Muscle layer of colon (tissue), 2 donors: ENCODE measurements at regions not wholly inside any gene's neighbourhood (a gene's known extent, or its start where the extent isn't known, plus 50 kb on each side); places are given as distances from the start of the nearest gene placed in this dataset.

Experiments
- H3K27ac ChIP-seq: one replicate; pipeline ENCODE4 v1.7.0; 2013; ENCODE audit warnings: low read depth, mild to moderate bottlenecking, low read length, moderate library complexity
- H3K27me3 ChIP-seq, 2 donors: one replicate each; pipeline ENCODE4 v1.7.0; 2013; ENCODE audit warnings: low read length in 2 of 2, mild to moderate bottlenecking in 2 of 2; ENCODE audit not compliant: insufficient read depth in 2 of 2, control insufficient read depth in 1 of 2
- H3K36me3 ChIP-seq: one replicate; pipeline ENCODE4 v1.7.0; 2013; ENCODE audit warnings: mild to moderate bottlenecking, low read length; ENCODE audit not compliant: insufficient read depth
- H3K4me1 ChIP-seq: one replicate; pipeline ENCODE4 v1.7.0; 2013; ENCODE audit warnings: mild to moderate bottlenecking, low read length; ENCODE audit not compliant: insufficient read depth
- H3K4me3 ChIP-seq, 2 donors: one replicate each; pipeline ENCODE4 v1.7.0; 2013; ENCODE audit warnings: low read length in 2 of 2, low read depth in 1 of 2, mild to moderate bottlenecking in 1 of 2, moderate library complexity in 1 of 2
- H3K9ac ChIP-seq: one replicate; pipeline ENCODE4 v1.7.0; 2013; ENCODE audit warnings: low read length
- H3K9me3 ChIP-seq: one replicate; pipeline ENCODE4 v1.7.0; 2013; ENCODE audit warnings: mild to moderate bottlenecking, low read length
- donor health status: abdominal sarcoma.
- donor health status: Adenocarcinoma of cecum.

- Histone ChIP-seq H3K9ac (no peak overlapping the region), H3K36me3 (no peaks in the 10 kb centered on the region), H3K27ac (no peak overlapping the region), H3K4me1 (no peaks in the 10 kb centered on the region), H3K9me3 (no peaks in the 10 kb centered on the region), H3K4me3 (no peak overlapping the region), H3K27me3 (no peaks in the 10 kb centered on the region)
These were observed 955.6 kb downstream of the GATA3 start for GRCh38 chr10:9010093-9010492.

GRCh38 chr10:9010931-9011670 is 956.6 kb downstream of the GATA3 start:
- Histone ChIP-seq H3K9ac (no peak overlapping the region), H3K4me3 (no peak overlapping the region), H3K4me1 (no peaks in the 10 kb centered on the region), H3K9me3 (no peaks in the 10 kb centered on the region), H3K27ac (no peak overlapping the region), H3K36me3 (no peaks in the 10 kb centered on the region), H3K27me3 (no peaks in the 10 kb centered on the region)

- Histone ChIP-seq H3K27me3 (no peaks in the 10 kb centered on the region), H3K27ac (no peak overlapping the region), H3K36me3 (no peaks in the 10 kb centered on the region)
These were observed 957.8 kb downstream of the GATA3 start for GRCh38 chr10:9012312-9012711.

GRCh38 chr10:9015005-9015404 is 960.5 kb downstream of the GATA3 start:
- Histone ChIP-seq H3K4me1 (no peaks in the 10 kb centered on the region), H3K4me3 (no peak overlapping the region), H3K9ac (no peak overlapping the region), H3K9me3 (no peaks in the 10 kb centered on the region), H3K27ac (no peak overlapping the region), H3K27me3 (no peaks in the 10 kb centered on the region), H3K36me3 (no peaks in the 10 kb centered on the region)

More at GRCh38 chr10:9012312-9012711, 957.8 kb downstream of the GATA3 start:
- Histone ChIP-seq H3K4me3 (no peak overlapping the region), H3K9me3 (no peaks in the 10 kb centered on the region), H3K9ac (no peak overlapping the region), H3K4me1 (no peaks in the 10 kb centered on the region)

GRCh38 chr10:9015447-9015846 is 961.0 kb downstream of the GATA3 start:
- no peaks in the 10 kb centered on the region for H3K27me3 ChIP-seq
- H3K9ac ChIP-seq = no peak overlapping the region
- H3K36me3 ChIP-seq = no peaks in the 10 kb centered on the region
- no peaks in the 10 kb centered on the region for H3K9me3 ChIP-seq
- no peak overlapping the region for H3K27ac ChIP-seq
- no peaks in the 10 kb centered on the region for H3K4me1 ChIP-seq
- no peak overlapping the region for H3K4me3 ChIP-seq

GRCh38 chr10:9016930-9017329 is 962.4 kb downstream of the GATA3 start:
- Histone ChIP-seq H3K4me3 (no peak overlapping the region), H3K36me3 (no peaks in the 10 kb centered on the region), H3K27me3 (no peaks in the 10 kb centered on the region), H3K9ac (no peak overlapping the region), H3K4me1 (no peaks in the 10 kb centered on the region), H3K27ac (no peak overlapping the region), H3K9me3 (no peaks in the 10 kb centered on the region)

GRCh38 chr10:9018195-9019173 is 964.0 kb downstream of the GATA3 start:
- no peaks in the 10 kb centered on the region for H3K27me3 ChIP-seq
- H3K36me3 ChIP-seq = no peaks in the 10 kb centered on the region
- no peak overlapping the region for H3K4me3 ChIP-seq
- no peaks in the 10 kb centered on the region for H3K4me1 ChIP-seq
- H3K9me3 ChIP-seq = no peaks in the 10 kb centered on the region
- H3K27ac ChIP-seq = no peak overlapping the region
- no peak overlapping the region for H3K9ac ChIP-seq

- Histone ChIP-seq H3K27ac (no peak overlapping the region), H3K9me3 (no peaks in the 10 kb centered on the region), H3K9ac (no peak overlapping the region), H3K4me1 (no peaks in the 10 kb centered on the region), H3K4me3 (no peak overlapping the region), H3K27me3 (no peaks in the 10 kb centered on the region), H3K36me3 (no peaks in the 10 kb centered on the region)
These were observed 968.7 kb downstream of the GATA3 start for GRCh38 chr10:9023206-9023605.

- no peaks in the 10 kb centered on the region for H3K36me3 ChIP-seq
- no peak overlapping the region for H3K27ac ChIP-seq
- H3K4me1 ChIP-seq = no peaks in the 10 kb centered on the region
- H3K4me3 ChIP-seq = no peak overlapping the region
- H3K9ac ChIP-seq = no peak overlapping the region
- H3K9me3 ChIP-seq = no peaks in the 10 kb centered on the region
- no peaks in the 10 kb centered on the region for H3K27me3 ChIP-seq
These were observed 969.7 kb downstream of the GATA3 start for GRCh38 chr10:9024210-9024609.

- no peak overlapping the region for H3K27ac ChIP-seq
- no peaks in the 10 kb centered on the region for H3K27me3 ChIP-seq
These were observed 973.7 kb downstream of the GATA3 start for GRCh38 chr10:9028231-9028630.

GRCh38 chr10:9035355-9035754 is 980.9 kb downstream of the GATA3 start:
- Histone ChIP-seq H3K9me3 (no peaks in the 10 kb centered on the region), H3K4me1 (no peaks in the 10 kb centered on the region), H3K9ac (no peak overlapping the region), H3K27ac (no peak overlapping the region), H3K27me3 (no peaks in the 10 kb centered on the region), H3K4me3 (no peak overlapping the region), H3K36me3 (no peaks in the 10 kb centered on the region)

More at GRCh38 chr10:9028231-9028630, 973.7 kb downstream of the GATA3 start:
- no peaks in the 10 kb centered on the region for H3K36me3 ChIP-seq
- H3K4me1 ChIP-seq = no peaks in the 10 kb centered on the region
- no peaks in the 10 kb centered on the region for H3K9me3 ChIP-seq
- no peak overlapping the region for H3K9ac ChIP-seq
- no peak overlapping the region for H3K4me3 ChIP-seq
